T-helper 2 cell (primary cell): ENCODE measurements at regions not wholly inside any gene's neighbourhood (a gene's known extent, or its start where the extent isn't known, plus 50 kb on each side); places are given as distances from the start of the nearest gene placed in this dataset.

Experiments
- DNase-seq, 5 experiments: peaks; one replicate each; pipeline versions ENCODE4 v3.0.0 to v3.0.0-alpha.2; 2012 to 2022

DNA sequence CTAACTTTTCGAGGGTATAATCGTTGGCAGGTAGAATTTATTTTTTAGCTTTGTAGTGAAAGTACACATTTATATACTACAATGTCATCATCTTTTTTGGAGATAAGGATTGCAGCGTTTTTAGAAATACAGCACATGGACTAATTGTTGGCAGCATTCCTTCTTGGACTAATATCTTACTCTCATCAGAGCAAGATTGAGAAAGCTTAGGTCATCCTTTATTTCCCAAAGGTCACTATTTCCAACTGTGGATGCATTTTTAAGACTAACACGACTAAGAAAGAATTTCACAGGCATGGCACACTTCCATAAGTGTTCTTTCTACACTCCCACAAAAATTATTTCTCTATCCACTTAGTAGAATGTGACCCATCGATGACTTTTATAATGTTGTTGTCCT lies 732.3 kb downstream of the NCAM2 start:
- DNase-seq: no peak

DNA sequence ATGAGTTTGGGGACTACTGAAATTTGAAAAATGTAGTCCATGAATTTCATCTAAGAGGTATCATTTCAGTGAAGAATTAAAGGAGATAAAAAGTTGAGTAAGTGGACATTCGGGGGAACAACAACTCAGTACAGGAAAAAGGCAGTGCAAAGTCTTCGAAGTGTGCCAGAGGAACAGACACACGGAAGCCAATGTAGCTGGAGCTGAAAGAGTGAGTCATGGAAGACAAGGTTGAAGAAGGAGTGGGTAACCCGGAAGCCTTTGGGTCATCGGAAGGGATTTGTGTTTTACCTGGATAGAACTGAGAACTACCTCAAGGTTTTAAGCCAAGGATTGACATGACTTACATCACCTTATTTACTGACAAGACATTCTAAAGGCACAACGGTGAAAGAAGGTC lies 733.4 kb downstream of the NCAM2 start:
- no peak for DNase-seq

DNA sequence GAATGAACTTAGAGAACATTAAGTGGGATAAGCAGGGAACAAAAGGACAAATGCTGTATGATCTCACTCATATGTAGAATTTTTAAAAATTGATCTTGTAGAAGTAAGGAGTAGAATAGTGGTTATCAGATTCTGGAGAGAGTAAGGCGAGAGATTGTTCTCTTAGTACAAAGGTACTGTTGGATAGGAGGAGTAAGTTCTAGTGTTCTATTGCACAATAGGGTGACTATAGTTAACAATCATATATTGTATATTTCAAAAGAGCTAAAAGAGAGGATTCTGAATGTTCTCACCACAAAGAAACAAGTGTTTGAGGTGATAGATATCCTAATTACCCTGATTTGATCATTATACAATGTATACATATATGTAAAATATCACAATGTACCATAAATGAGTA lies 735.9 kb downstream of the NCAM2 start:
- DNase-seq: no peak

DNA sequence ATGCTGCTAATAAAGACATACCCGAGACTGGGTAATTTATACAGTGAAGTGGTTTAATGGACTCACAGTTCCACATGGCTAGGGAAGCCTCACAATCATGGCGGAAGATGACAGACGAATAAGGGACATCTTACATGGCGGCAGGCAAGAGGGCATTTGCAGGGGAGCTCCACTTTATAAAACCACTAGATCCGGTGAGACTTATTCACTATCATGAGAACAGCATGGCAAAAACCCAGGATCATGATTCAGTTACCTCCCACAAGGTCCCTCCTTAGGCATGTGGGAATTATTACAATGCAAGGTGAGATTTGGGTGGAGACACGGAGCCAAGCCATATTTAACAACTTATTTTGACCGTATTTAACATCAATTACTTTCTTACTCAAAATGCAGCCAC lies 739.0 kb downstream of the NCAM2 start:
- DNase-seq: no peak

DNA sequence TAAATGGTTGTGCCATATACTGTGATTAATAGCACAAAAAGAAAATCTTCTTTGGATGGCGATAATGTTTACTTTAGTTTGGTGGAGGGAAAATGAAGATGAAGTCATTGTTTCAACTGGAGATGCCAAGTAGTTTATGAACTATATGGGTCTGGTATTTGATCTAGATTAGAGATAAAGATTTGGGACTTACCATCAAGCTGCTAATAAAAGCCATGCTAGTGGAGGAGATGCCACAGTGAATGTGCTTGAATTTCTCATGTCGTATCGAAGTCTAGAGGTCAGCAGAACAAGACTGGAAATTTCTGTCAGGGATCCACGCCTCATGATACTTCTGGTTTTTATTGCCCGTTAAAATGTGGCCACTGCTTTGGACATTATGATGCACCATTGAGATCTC lies 742.0 kb downstream of the NCAM2 start:
- no peak for DNase-seq

DNA sequence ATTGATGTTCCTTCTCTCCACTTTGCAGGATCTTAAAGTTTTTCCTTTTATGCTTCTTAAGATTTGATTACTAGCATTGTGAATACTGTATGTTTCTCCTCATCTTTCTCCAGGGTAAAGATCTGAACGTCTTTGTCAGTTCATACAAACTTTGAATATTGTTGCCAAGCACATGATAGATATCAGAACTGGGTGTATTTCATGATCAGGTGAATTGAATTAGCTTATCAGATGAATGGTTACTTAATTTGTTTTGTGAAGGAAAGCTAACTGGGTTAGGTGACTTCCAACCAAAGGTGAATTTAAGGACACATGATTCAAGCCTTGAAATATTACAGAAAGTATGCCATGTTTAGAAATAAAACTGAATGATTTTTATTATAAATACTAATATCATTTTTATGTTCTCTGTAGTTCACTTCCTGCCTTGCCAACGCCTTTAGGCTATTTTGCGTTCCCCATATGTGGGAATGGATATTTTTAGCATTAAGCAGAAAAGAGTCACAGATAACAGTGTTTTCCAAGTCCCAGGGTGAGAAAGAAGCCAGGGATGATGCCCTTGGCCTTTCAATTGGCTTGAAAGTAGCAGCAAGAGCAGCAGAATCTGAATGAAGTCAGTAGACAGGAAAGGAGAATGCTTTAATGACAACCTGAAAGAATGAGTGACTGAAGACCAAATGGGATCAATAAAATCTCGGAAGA lies 752.1 kb downstream of the NCAM2 start:
- no peak for DNase-seq

DNA sequence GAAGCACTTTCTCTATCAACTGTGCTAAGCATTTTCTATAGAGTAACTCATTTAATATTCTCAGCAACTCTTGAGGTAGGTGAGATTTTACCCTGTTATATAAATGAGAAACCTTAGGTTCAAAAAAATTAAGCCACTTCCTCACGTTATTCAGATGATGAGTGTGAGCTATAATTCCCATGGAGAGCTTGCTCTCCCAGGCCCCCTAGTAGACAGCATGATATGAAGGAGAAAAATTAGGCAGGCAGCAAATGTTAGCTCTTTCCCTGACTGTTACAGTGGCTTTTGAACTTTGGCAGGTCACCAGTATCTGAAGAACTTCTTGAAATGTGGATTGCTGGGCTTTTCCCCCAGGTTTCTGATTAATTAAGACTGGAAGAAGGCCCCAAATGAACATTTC lies 753.1 kb downstream of the NCAM2 start:
- DNase-seq: no peak

DNA sequence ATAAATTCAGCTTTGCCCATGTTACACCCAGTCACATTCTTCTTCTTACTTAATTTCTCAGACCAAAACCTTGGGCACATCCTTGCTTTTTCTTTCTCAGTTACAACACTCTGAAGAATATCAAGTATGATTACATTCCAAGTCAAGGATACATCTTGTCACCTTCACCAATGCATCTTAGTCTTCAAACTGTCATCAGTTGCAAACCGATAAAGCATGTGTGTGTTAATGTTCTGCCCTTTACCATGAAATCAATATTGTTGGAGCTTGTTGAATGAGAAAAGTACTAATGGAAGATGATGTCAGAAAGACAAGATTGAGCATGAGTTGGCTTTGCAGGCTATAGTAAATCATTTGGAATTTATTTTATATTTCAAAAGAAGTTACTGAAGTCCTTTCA lies 764.6 kb downstream of the NCAM2 start:
- no peak for DNase-seq

DNA sequence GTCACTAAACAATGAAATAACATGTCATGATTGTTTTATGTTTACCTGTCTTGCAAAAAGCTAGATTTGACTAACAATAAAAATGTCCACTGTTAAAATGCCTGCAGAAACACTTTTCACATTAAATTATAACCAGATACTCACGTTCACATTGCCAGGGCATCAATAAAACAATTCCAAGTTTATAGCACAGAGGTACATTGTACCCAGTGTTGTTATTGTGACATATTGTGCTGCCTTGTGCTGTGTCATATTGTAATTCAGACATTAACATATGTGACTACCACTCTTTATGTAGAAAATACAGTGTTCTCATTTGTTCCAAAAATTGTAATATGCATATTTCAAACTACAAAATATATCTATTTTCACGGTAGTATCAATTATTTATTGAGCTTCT lies 766.1 kb downstream of the NCAM2 start:
- no peak for DNase-seq

DNA sequence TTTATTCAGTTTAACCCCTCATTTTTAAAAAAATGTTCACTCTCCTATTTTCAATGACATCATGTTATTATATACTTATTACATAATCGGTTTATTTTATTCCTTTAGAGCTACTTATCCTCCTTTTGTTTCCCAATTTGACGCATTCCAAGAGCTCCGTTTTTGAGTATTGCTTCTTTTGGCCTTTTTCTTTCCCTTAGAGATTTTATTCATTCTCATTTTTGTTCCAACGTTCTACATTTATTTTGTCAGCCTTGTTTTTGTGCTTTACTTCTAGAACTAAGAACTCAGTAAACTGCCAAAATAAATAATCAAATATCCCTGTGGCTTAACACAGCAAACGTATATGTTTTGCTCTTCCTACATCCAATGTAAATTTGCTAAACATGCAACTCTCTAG lies 769.1 kb downstream of the NCAM2 start:
- DNase-seq: no peak

DNA sequence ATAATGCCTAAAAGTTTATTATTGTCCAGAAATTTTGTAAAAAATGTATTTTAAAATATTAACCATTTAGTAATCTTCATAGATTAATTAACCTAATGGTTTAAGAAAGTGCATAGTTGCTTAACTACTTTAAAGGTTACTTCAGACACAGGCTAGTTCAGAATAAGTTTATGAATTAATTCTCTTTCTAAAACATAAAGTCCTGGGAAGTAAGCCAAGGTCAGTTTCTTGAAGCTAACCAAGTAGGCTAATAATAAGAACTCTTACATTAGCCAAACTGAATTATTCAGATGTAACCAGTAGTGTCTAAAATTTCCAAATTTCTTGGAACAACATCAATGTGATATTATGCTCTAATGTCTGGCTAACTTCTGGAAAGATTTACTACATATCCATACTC lies 790.4 kb downstream of the NCAM2 start:
- no peak for DNase-seq

DNA sequence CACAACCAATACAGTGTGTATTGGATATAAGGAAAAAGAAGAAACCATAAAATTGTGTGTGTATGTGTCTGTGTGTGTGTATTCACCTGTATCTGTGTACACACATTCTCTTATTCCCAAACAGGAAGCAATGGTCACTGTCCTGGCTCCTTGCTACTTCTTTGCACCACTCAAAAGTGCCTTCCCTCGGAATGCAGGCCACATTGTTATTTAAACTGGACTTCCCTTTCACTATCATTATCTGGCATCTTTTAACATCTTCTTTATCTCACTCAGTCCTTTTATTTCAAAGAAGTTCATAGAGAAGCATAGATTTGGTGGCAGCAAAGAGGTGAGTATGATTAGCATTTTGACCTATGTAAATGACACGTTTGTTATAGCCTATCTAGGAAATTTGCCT lies 803.7 kb downstream of the NCAM2 start:
- no peak for DNase-seq

DNA sequence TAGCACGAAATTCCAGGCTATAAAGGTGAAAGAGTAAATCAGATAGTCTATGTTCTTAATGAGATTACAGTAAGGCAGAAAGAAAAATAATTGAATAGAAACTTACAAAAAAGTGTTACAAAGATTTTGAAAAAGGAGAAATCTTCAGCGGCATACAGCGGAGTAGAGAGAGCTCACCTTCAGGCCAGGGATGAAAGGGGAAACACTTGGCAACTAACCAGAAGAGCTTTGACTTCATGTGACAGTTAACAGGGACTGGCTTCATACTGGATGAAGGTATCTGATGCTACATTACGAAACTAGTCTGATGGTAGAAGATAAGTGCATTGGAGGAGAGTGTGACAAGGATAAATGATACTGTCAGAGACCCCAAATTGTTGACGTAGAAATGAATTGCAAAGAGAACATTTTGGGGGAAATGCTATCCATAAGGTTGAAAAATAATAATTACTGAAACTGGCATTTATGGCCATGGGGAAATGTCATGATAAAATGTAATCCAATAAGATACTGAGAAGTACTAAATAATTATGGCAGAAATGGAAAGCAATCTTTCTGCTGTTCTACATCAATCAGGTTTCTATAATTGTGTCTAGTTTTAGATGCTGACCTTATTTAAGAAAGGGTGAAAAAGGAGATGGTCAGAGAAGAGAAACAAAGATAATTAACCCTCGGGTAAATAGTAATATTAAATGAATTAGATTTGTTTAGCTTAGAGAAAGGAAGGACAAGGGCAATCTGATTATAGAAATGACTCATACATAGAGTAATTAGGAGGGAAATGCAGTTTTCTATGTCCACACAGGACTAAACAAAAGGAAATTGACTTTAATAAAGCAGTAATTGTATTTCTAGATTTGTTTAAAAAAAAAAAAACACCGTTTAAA lies 808.7 kb downstream of the NCAM2 start:
- no peak for DNase-seq

DNA sequence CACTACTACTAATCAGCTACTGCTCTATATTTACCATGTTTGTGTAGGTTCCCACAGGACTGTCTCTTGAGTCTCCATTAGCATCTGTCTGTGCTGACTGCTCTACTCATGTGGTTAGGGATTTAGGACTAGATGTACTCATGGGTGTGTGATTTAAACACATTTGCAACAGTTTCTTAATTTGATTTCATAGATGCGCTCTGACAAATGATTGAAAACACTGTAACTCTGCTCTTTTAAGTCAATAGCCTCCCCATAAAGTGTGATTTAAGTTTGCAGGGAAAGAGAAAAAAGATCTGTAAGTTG lies 809.3 kb downstream of the NCAM2 start:
- no peak for DNase-seq

DNA sequence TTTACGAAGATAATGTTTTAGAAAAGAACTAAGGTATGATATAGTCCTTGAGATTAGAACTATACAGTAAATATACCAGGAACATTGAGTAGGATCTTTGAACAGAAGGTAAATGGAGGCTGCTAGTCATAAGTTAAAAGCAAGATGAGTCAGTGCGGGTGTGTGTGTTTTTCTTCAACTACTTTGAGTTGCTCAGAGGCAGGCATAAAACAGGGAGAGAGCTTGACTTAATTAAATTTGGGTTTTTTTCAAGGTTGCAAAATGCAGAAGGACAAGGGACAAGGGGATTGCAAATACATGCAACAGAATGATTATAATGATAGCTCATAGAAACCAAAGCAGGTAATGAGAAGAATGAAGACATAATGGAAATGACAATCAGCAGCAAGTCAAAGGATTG lies 815.1 kb downstream of the NCAM2 start:
- no peak for DNase-seq

DNA sequence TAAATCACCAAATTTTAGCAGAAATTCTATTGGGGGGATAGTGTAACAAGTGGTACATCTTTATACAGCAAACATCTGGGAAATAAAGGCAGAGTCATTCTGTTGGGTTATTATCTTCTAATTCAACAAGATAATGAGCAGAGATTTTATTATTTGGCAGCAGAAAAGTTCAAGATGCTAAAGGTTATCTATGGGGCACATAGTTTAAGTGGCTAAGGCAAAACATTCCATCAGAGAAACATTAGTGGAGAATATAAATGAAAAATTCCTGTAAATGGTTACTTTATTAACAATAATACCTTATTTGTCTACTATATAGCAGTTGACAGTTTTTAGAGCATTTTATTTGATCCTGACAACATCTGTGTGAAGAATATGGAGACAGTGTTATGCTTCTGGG lies 815.7 kb downstream of the NCAM2 start:
- DNase-seq: no peak

DNA sequence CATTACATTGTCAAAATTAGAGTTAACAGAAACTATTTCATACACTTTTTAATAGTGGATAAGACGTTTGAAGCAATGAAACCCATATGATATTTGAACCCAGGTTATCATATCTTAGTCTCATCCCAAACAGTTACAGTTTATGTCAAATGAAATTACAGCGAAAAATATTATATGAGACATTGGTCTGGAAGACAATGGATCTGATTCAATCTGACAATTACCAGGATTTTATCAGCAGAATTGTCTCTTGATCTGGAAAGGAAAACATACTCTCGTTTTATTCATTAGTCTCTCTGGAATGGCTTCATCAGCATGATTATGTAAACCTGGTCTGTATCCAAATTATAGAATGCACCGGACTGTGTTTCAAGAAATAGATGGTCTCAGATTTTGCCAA lies 818.6 kb downstream of the NCAM2 start:
- no peak for DNase-seq

DNA sequence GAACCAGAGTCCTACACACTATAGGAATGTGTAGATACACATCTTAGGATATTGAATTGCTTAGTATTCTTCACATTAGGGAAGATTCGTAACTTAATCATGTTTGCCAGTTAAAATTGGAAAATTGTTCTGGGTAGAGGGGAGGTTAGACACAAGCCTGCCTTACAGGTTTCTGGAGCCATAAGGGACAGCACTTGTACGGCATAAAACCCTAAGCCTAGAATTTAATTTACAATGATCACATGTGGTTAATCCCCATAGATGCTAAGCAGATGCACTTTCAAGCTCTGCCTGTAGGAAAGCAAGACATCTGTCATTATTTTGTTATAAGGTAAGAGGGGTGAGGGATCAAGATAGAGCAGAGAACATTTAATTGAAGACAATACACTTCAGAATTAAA lies 820.7 kb downstream of the NCAM2 start:
- no peak for DNase-seq

DNA sequence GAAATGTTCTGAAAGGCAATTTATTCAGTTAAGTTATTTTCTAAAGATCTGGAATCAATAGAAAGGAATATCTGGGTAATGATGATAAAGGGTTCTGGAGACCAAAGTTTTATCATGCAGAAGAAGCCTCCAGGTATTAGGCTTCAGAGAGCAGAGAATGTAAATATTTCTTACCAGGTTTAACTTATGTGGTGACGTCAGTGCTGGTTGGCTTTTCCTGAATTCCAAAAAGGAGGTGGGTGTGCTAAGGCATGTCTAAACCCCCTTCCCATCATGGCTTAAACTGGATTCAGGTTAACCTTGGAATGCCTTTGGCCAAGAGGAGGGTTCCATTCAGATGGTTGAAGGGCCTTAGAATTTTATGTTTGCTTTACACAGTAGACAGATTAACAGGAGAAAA lies 829.9 kb downstream of the NCAM2 start:
- no peak for DNase-seq

DNA sequence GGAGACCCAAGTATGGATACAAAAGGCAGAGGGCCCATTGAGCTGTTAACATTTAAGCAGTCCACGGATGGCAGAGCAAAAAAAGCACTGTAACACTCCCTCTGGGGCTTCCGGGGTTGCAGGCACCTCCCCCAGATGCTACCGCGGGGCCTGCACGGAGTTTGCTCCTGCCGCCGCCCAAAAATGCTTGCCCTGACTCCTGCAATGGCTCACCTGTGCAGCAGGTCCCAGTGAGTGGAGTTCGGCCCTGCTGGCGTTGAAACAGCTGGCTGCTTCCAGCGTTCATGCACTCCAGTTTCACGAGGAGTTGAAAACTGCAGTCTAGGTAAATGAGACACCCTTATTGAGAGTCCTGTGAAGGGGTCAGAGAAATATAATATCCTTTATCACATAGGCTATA lies 832.8 kb downstream of the NCAM2 start:
- no peak for DNase-seq

DNA sequence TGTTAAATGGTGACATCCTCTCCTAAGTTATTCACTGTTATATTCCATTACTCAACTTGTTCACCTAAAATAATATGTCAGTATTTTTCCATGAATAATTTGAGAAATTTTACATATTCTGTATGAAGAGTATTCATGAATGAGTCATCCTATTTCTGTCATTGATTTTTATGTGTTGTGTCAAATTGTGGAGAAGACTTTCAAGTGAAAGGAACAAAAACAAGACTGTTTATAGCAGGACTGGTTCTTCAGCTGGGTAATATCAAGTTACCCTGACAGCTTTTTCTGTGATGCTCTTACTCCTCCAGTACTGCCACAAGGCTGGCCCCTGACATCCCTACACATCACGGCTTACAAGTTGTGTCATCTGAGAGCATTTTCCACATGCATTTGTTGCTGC lies 847.7 kb downstream of the NCAM2 start:
- DNase-seq: no peak

DNA sequence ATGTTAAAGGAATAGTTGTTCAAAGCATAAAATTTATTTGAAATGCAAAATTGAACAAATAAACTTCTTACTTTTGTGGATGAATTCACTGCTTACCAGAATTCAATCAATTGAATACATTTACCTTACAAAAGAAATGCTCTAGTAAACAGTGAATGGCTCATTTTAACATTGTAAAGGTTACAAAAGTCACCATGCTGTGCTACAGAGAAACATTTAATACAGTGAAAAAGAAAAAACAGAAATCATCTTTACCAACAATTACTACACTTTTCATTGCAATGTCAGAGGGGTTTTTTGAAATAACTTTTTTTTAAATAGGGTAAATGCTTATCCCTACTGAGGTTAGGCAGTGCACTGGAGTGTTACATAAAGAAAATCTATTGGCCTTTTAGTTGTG lies 853.0 kb downstream of the NCAM2 start:
- DNase-seq: no peak

DNA sequence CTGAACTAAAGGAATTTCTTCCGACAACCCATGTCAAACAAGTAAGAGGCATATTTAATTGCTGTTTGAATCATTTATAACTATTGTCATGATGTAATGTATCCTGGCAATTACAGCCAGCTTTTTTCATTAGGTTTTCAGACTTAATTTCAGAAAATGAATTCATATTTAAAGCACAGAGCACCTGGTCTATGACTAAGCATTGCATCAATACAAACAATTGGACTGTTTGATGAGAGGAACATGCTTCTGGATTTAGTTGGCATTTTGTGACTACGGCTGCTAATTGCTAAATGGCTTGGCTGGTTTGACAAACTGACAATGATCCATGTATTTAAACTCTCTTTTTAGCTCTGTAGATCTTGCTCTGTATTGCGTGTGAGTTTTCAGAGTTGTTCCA lies 853.4 kb downstream of the NCAM2 start:
- no peak for DNase-seq

DNA sequence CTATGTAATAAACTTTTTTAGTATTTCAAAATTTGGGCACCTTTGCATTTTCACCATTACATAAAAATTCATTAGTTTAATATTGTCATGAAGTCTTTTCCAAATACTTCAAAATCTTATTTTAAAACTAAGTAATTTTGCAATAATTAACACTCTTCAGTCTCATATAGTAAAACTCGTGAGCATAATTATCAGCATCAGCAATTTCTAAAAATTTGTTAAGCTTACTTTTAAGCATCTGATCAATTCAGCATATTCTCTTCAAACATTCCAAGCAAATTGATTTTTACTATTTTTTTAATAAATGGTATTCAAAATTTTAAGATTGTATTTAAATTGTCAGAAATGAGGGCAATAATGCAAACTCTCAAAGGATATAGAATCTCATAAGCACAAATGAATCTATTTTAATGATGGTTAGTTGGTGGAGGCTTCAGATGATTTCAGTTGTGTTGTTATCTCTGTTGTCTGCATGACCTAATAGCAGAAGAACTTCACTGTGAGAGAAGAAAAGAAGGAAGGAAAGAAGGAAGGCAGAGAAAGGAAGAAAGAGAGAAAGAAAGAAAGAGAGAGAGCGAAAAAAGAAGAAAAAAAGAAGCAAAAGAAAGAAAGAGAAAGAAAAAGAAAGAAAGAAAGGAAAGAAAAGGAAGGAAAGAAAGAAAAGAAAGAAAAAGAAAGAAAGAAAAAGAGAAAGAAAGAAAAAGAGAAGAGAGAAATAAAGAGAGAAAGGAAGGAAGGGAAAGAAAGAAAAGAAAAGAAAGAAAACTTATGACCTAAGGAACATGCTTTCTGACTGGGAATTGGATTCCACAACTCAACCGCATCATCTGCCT lies 860.5 kb downstream of the NCAM2 start:
- DNase-seq: no peak
